OCI-LY3 (cell line): ENCODE measurements at regions not wholly inside any gene's neighbourhood (a gene's known extent, or its start where the extent isn't known, plus 50 kb on each side); places are given as distances from the start of the nearest gene placed in this dataset.

Experiments used
- EZH2phosphoT487 ChIP-seq: fragments of 200-600 bp; shearing (Covaris generic); IDR thresholded peaks from 2 replicates; pipeline ENCODE4 v1.6.1; 2018; ENCODE audit warnings: antibody characterized with exemption, mixed run types, low read depth
- TF ChIP-seq, protein P1 (sequence below): fragments of 200-600, 300-600 bp; sonication (generic); IDR thresholded peaks from 2 replicates; pipeline ENCODE4 v1.5.1; 2014; ENCODE audit warnings: antibody characterized with exemption, low read length, low read depth

DNA sequence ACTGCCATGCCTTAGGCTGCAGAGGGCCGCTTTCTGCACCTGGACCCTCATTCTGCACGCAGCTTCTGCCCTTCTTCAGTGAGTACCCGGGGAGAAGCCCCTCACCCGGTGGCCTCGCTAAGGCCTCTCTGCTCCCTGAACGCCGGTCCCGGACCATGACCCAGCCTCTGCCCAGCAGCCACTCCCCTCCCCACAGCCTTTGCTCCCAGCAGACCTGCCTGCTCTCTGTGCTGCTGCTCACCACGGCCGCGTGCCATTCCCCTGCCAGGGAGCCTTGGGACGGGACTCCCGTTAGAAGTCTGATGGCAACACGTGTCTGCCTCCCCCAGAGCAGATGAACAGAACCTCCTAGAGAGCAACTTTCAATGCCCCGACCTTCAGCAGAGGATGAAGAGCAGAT, 282.8 kb downstream of the NDUFA10 start:
- TF ChIP-seq, protein P1, sequence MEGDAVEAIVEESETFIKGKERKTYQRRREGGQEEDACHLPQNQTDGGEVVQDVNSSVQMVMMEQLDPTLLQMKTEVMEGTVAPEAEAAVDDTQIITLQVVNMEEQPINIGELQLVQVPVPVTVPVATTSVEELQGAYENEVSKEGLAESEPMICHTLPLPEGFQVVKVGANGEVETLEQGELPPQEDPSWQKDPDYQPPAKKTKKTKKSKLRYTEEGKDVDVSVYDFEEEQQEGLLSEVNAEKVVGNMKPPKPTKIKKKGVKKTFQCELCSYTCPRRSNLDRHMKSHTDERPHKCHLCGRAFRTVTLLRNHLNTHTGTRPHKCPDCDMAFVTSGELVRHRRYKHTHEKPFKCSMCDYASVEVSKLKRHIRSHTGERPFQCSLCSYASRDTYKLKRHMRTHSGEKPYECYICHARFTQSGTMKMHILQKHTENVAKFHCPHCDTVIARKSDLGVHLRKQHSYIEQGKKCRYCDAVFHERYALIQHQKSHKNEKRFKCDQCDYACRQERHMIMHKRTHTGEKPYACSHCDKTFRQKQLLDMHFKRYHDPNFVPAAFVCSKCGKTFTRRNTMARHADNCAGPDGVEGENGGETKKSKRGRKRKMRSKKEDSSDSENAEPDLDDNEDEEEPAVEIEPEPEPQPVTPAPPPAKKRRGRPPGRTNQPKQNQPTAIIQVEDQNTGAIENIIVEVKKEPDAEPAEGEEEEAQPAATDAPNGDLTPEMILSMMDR = no peak
- no peak for TF ChIP-seq EZH2phosphoT487
